Adrenal gland (tissue), 5 donors: ENCODE measurements at regions not wholly inside any gene's neighbourhood (a gene's known extent, or its start where the extent isn't known, plus 50 kb on each side); places are given as distances from the start of the nearest gene placed in this dataset.

Experiments used
- CTCF ChIP-seq, 6 experiments: fragments of 450-650 bp in 4 of 6; fragments of 200-600 bp in 2 of 6; sonication (generic) in 1 of 6; IDR thresholded peaks; 1 replicate in 5 of 6; 2 replicates in 1 of 6; pipeline versions ENCODE4 v1.5.1 to v1.8.0; 2016 to 2021; ENCODE audit warnings: antibody characterized with exemption in 6 of 6, mild to moderate bottlenecking in 2 of 6, moderate library complexity in 1 of 6
- POLR2A ChIP-seq, 2 donors: fragments of 450-650 bp; IDR thresholded peaks; one replicate each; pipeline ENCODE4 v1.6.1; 2017; ENCODE audit warnings: antibody characterized with exemption in 2 of 2, mild to moderate bottlenecking in 2 of 2, moderate library complexity in 1 of 2
- donor health status: DM: no; HTN: no; CAD: no.

- TF ChIP-seq CTCF (IDR thresholded peaks at IDR 0.05), result no peak
- no peak for TF ChIP-seq POLR2A (IDR thresholded peaks at IDR 0.05)
Observed at GRCh38 chr12:45557016-45557415, 172.5 kb upstream of the ARID2 start.
